ENCODE measurements at regions not wholly inside any gene's neighbourhood (a gene's known extent, or its start where the extent isn't known, plus 50 kb on each side); places are given as distances from the start of the nearest gene placed in this dataset.

GRCh38 chr9:99537996-99538395 lies 283.7 kb upstream of the NR4A3 start:
- Histone ChIP-seq H3K4me1 (no peaks in the 10 kb centered on the region), H3K27ac (no peak overlapping the region), H3K27me3 (no peaks in the 10 kb centered on the region), H3K36me3 (no peaks in the 10 kb centered on the region), H3K4me3 (no peak overlapping the region), H3K9me3 (no peaks in the 10 kb centered on the region)
- no peak for TF ChIP-seq POLR2A (IDR thresholded peaks at IDR 0.05)
- TF ChIP-seq, protein P1, sequence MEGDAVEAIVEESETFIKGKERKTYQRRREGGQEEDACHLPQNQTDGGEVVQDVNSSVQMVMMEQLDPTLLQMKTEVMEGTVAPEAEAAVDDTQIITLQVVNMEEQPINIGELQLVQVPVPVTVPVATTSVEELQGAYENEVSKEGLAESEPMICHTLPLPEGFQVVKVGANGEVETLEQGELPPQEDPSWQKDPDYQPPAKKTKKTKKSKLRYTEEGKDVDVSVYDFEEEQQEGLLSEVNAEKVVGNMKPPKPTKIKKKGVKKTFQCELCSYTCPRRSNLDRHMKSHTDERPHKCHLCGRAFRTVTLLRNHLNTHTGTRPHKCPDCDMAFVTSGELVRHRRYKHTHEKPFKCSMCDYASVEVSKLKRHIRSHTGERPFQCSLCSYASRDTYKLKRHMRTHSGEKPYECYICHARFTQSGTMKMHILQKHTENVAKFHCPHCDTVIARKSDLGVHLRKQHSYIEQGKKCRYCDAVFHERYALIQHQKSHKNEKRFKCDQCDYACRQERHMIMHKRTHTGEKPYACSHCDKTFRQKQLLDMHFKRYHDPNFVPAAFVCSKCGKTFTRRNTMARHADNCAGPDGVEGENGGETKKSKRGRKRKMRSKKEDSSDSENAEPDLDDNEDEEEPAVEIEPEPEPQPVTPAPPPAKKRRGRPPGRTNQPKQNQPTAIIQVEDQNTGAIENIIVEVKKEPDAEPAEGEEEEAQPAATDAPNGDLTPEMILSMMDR (IDR thresholded peaks at IDR 0.05) = no peak
- no peak for DNase-seq

DNA sequence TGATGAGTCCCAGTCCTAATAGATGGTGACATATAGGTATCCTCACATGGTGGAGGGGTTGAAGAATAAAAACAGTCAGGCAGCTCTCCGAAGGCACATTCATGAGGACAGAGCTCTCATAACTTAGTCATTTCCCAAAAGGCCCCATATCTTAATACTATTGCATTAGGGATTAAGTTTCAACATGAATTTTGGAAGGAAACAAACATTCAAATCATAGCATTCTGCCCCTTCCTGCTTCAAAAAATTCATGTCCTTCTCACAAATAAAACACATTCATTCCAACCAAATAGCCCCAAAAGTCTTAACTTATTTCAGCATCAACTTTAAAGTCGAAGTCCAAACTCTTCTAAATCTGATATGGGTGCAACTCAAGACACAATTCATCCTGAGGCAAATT lies 277.2 kb upstream of the NR4A3 start:
- no peaks in the 10 kb centered on the region for H3K4me1 ChIP-seq
- no peaks in the 10 kb centered on the region for H3K36me3 ChIP-seq
- H3K27me3 ChIP-seq = no peaks in the 10 kb centered on the region
- H3K27ac ChIP-seq = no peak overlapping the region
- no peak for TF ChIP-seq POLR2A (IDR thresholded peaks at IDR 0.05)
- H3K9me3 ChIP-seq = no peaks in the 10 kb centered on the region
- DNase-seq = no peak
- H3K4me3 ChIP-seq = no peak overlapping the region

GRCh38 chr9:99549441-99549840 lies 272.2 kb upstream of the NR4A3 start:
- DNase-seq = no peak
- H3K36me3 ChIP-seq = no peaks in the 10 kb centered on the region
- TF ChIP-seq POLR2A (IDR thresholded peaks at IDR 0.05) = no peak
- TF ChIP-seq, protein P1 (IDR thresholded peaks at IDR 0.05) = no peak
- no peaks in the 10 kb centered on the region for H3K27me3 ChIP-seq
- H3K9me3 ChIP-seq = no peaks in the 10 kb centered on the region
- H3K27ac ChIP-seq = no peak overlapping the region
- H3K4me1 ChIP-seq = no peaks in the 10 kb centered on the region
- H3K4me3 ChIP-seq = no peak overlapping the region

GRCh38 chr9:99555792-99556191 lies 265.9 kb upstream of the NR4A3 start:
- H3K4me3 ChIP-seq = no peak overlapping the region
- no peaks in the 10 kb centered on the region for H3K36me3 ChIP-seq
- no peak for DNase-seq
- no peaks in the 10 kb centered on the region for H3K4me1 ChIP-seq
- H3K27ac ChIP-seq = no peak overlapping the region
- no peaks in the 10 kb centered on the region for H3K27me3 ChIP-seq
- no peak for TF ChIP-seq POLR2A (IDR thresholded peaks at IDR 0.05)
- TF ChIP-seq, protein P1 (IDR thresholded peaks at IDR 0.05) = no peak
- no peaks in the 10 kb centered on the region for H3K9me3 ChIP-seq

DNA sequence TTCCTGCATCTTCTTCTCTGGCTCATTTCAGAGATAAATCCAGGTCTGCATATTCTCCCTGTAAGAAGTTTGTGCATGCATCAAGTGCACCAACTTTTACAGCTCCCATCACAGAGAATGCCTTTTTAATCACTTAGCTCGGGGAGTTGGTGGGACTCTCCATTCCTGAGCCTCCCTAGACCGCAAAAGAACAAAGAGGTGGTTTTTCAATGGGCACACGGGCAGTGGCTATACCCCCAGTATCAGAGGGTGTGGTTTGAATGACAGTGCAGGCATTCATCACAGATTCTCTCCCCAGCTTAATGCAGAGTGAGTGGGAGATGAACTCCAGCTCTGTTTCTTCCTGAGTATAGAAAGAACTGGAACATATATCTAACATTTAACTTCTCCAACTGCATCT lies 264.7 kb upstream of the NR4A3 start:
- Histone ChIP-seq H3K27ac (no peak overlapping the region), H3K36me3 (no peaks in the 10 kb centered on the region), H3K4me3 (no peak overlapping the region), H3K27me3 (no peaks in the 10 kb centered on the region), H3K9me3 (no peaks in the 10 kb centered on the region), H3K4me1 (no peaks in the 10 kb centered on the region)
- TF ChIP-seq, protein P1 (IDR thresholded peaks at IDR 0.05) = no peak
- TF ChIP-seq POLR2A (IDR thresholded peaks at IDR 0.05) = no peak
- no peak for DNase-seq

GRCh38 chr9:99557816-99558215 lies 263.9 kb upstream of the NR4A3 start:
- DNase-seq = no peak
- Histone ChIP-seq H3K4me3 (no peak overlapping the region), H3K27ac (no peak overlapping the region), H3K4me1 (no peaks in the 10 kb centered on the region), H3K36me3 (no peaks in the 10 kb centered on the region), H3K9me3 (no peaks in the 10 kb centered on the region), H3K27me3 (no peaks in the 10 kb centered on the region)
- TF ChIP-seq POLR2A (IDR thresholded peaks at IDR 0.05) = no peak
- TF ChIP-seq, protein P1 (IDR thresholded peaks at IDR 0.05) = no peak
